Activated naive CD8-positive, alpha-beta T cell treated with anti-CD3 and anti-CD28 coated beads, Interleukin-2, amount 10 ng/mL, durations not matched to agents 7 days and 5 days (primary cell): ENCODE measurements at regions not wholly inside any gene's neighbourhood (a gene's known extent, or its start where the extent isn't known, plus 50 kb on each side); places are given as distances from the start of the nearest gene placed in this dataset.

ENCODE experiments used
- ATAC-seq: fragments of 150-1000 bp; cut with Tn5 transposase; one replicate; pipeline ENCODE4 v1.10.0; 2021; ENCODE audit warnings: low read depth, moderate library complexity
- POLR2A ChIA-PET: fragments of 350-600 bp; sonication (Branson Sonifier 250); formaldehyde crosslinking; loops from one replicate; lab custom pipeline; 2021; ENCODE audit warnings: antibody characterized with exemption; lab: Charles Lee
- DNase-seq: peaks from one replicate; pipeline ENCODE4 v3.0.0; 2021
- H3K27ac Mint-ChIP-seq: one replicate; pipeline ENCODE4 v1.8.0; 2022; ENCODE audit warnings: mild to moderate bottlenecking, mixed read lengths
- H3K27me3 Mint-ChIP-seq: one replicate; pipeline ENCODE4 v1.8.0; 2022; ENCODE audit warnings: mild to moderate bottlenecking, moderate library complexity, mixed read lengths
- H3K36me3 Mint-ChIP-seq: one replicate; pipeline ENCODE4 v1.8.0; 2021; ENCODE audit warnings: mild to moderate bottlenecking, mixed read lengths
- H3K4me1 Mint-ChIP-seq: one replicate; pipeline ENCODE4 v1.8.0; 2021; ENCODE audit warnings: mixed read lengths
- H3K4me3 Mint-ChIP-seq: one replicate; pipeline ENCODE4 v1.8.0; 2022; ENCODE audit warnings: mild to moderate bottlenecking, moderate library complexity, mixed read lengths
- H3K9me3 Mint-ChIP-seq: one replicate; pipeline ENCODE4 v1.8.0; 2021; ENCODE audit warnings: mixed read lengths

- POLR2A ChIA-PET: no interaction called here
- H3K27me3 Mint-ChIP-seq: no peaks in the 10 kb centered on the region
- no peak for ATAC-seq
- H3K36me3 Mint-ChIP-seq: no peaks in the 10 kb centered on the region
- no peak overlapping the region for H3K4me3 Mint-ChIP-seq
- DNase-seq: no peak
- H3K9me3 Mint-ChIP-seq: no peaks in the 10 kb centered on the region
- no peak overlapping the region for H3K27ac Mint-ChIP-seq
- no peaks in the 10 kb centered on the region for H3K4me1 Mint-ChIP-seq
Observed at GRCh38 chr18:34048423-34048822, 176.3 kb downstream of the NOL4 start.

- Mint-ChIP-seq H3K4me1 (no peaks in the 10 kb centered on the region), H3K27ac (no peak overlapping the region), H3K9me3 (no peaks in the 10 kb centered on the region), H3K36me3 (no peaks in the 10 kb centered on the region), H3K4me3 (no peak overlapping the region), H3K27me3 (no peaks in the 10 kb centered on the region)
- ATAC-seq: no peak
- no peak for DNase-seq
- POLR2A ChIA-PET: no interaction called here
Observed at GRCh38 chr18:34042423-34043146, 182.1 kb downstream of the NOL4 start.

- POLR2A ChIA-PET: no interaction called here
- H3K9me3 Mint-ChIP-seq: peaks cover 2% of the 10 kb centered on the region
- no peak for ATAC-seq
Observed at GRCh38 chr18:34039611-34040010, 185.1 kb downstream of the NOL4 start.

GRCh38 chr18:34039201-34039600, 185.5 kb downstream of the NOL4 start:
- no peak overlapping the region for H3K27ac Mint-ChIP-seq
- no peaks in the 10 kb centered on the region for H3K27me3 Mint-ChIP-seq
- DNase-seq (no peak), ATAC-seq (no peak)
- peaks cover 2% of the 10 kb centered on the region for H3K9me3 Mint-ChIP-seq
- no peaks in the 10 kb centered on the region for H3K4me1 Mint-ChIP-seq
- H3K36me3 Mint-ChIP-seq: no peaks in the 10 kb centered on the region
- no peak overlapping the region for H3K4me3 Mint-ChIP-seq
- POLR2A ChIA-PET: no interaction called here

More at GRCh38 chr18:34039611-34040010, 185.1 kb downstream of the NOL4 start:
- Mint-ChIP-seq H3K27me3 (no peaks in the 10 kb centered on the region), H3K4me3 (no peak overlapping the region), H3K36me3 (no peaks in the 10 kb centered on the region), H3K4me1 (no peaks in the 10 kb centered on the region), H3K27ac (no peak overlapping the region)
- no peak for DNase-seq

- no peaks in the 10 kb centered on the region for H3K4me1 Mint-ChIP-seq
- no peak overlapping the region for H3K4me3 Mint-ChIP-seq
- DNase-seq: no peak
- peaks cover 4% of the 10 kb centered on the region for H3K9me3 Mint-ChIP-seq
- ATAC-seq: no peak
- POLR2A ChIA-PET: no interaction called here
- H3K27ac Mint-ChIP-seq: no peak overlapping the region
- no peaks in the 10 kb centered on the region for H3K27me3 Mint-ChIP-seq
- H3K36me3 Mint-ChIP-seq: no peaks in the 10 kb centered on the region
Observed at GRCh38 chr18:34038086-34038485, 186.6 kb downstream of the NOL4 start.

GRCh38 chr18:34033968-34034367, 190.7 kb downstream of the NOL4 start:
- ATAC-seq: no peak
- Mint-ChIP-seq H3K36me3 (no peaks in the 10 kb centered on the region), H3K4me1 (no peaks in the 10 kb centered on the region), H3K4me3 (no peak overlapping the region), H3K27me3 (no peaks in the 10 kb centered on the region), H3K27ac (no peak overlapping the region), H3K9me3 (peaks cover 4% of the 10 kb centered on the region)
- POLR2A ChIA-PET: no interaction called here
- no peak for DNase-seq

GRCh38 chr18:34031810-34032209, 192.9 kb downstream of the NOL4 start:
- Mint-ChIP-seq H3K36me3 (no peaks in the 10 kb centered on the region), H3K9me3 (peaks cover 3% of the 10 kb centered on the region), H3K27ac (no peak overlapping the region), H3K27me3 (no peaks in the 10 kb centered on the region), H3K4me3 (no peak overlapping the region), H3K4me1 (no peaks in the 10 kb centered on the region)
- POLR2A ChIA-PET: no interaction called here
- ATAC-seq: no peak
- DNase-seq: no peak

- H3K4me1 Mint-ChIP-seq: no peaks in the 10 kb centered on the region
Observed at GRCh38 chr18:34028324-34028723, 196.4 kb downstream of the NOL4 start.

GRCh38 chr18:34025191-34025801, 199.4 kb downstream of the NOL4 start:
- ATAC-seq: no peak
- no peak overlapping the region for H3K27ac Mint-ChIP-seq

More at GRCh38 chr18:34028324-34028723, 196.4 kb downstream of the NOL4 start:
- Mint-ChIP-seq H3K27ac (no peak overlapping the region), H3K36me3 (no peaks in the 10 kb centered on the region), H3K9me3 (no peaks in the 10 kb centered on the region), H3K27me3 (no peaks in the 10 kb centered on the region), H3K4me3 (no peak overlapping the region)
- DNase-seq (no peak), ATAC-seq (no peak)
- POLR2A ChIA-PET: no interaction called here

GRCh38 chr18:34023471-34023870, 201.2 kb downstream of the NOL4 start:
- DNase-seq (no peak), ATAC-seq (no peak)
- Mint-ChIP-seq H3K27ac (no peak overlapping the region), H3K4me1 (no peaks in the 10 kb centered on the region), H3K9me3 (peaks cover 3% of the 10 kb centered on the region), H3K36me3 (no peaks in the 10 kb centered on the region), H3K27me3 (no peaks in the 10 kb centered on the region), H3K4me3 (no peak overlapping the region)
- POLR2A ChIA-PET: no interaction called here

More at GRCh38 chr18:34025191-34025801, 199.4 kb downstream of the NOL4 start:
- H3K4me3 Mint-ChIP-seq: no peak overlapping the region
- H3K9me3 Mint-ChIP-seq: peaks cover 3% of the 10 kb centered on the region
- H3K36me3 Mint-ChIP-seq: no peaks in the 10 kb centered on the region
- no peaks in the 10 kb centered on the region for H3K27me3 Mint-ChIP-seq
- POLR2A ChIA-PET: no interaction called here
- H3K4me1 Mint-ChIP-seq: no peaks in the 10 kb centered on the region
- DNase-seq: no peak

- ATAC-seq: no peak
- H3K27ac Mint-ChIP-seq: no peak overlapping the region
- H3K27me3 Mint-ChIP-seq: no peaks in the 10 kb centered on the region
- H3K4me1 Mint-ChIP-seq: no peaks in the 10 kb centered on the region
- no peak overlapping the region for H3K4me3 Mint-ChIP-seq
- no peak for DNase-seq
- POLR2A ChIA-PET: no interaction called here
- peaks cover 3% of the 10 kb centered on the region for H3K9me3 Mint-ChIP-seq
- no peaks in the 10 kb centered on the region for H3K36me3 Mint-ChIP-seq
Observed at GRCh38 chr18:34018336-34018735, 206.4 kb downstream of the NOL4 start.

- no peak overlapping the region for H3K4me3 Mint-ChIP-seq
- no peak for ATAC-seq
- DNase-seq: no peak
- POLR2A ChIA-PET: no interaction called here
- no peak overlapping the region for H3K27ac Mint-ChIP-seq
- no peaks in the 10 kb centered on the region for H3K36me3 Mint-ChIP-seq
- H3K27me3 Mint-ChIP-seq: no peaks in the 10 kb centered on the region
- H3K9me3 Mint-ChIP-seq: peaks cover 6% of the 10 kb centered on the region
- H3K4me1 Mint-ChIP-seq: no peaks in the 10 kb centered on the region
Observed at GRCh38 chr18:34003687-34004086, 221.0 kb downstream of the NOL4 start.

- Mint-ChIP-seq H3K27me3 (no peaks in the 10 kb centered on the region), H3K9me3 (peaks cover 6% of the 10 kb centered on the region), H3K27ac (no peak overlapping the region), H3K4me3 (no peak overlapping the region), H3K36me3 (no peaks in the 10 kb centered on the region), H3K4me1 (no peaks in the 10 kb centered on the region)
- ATAC-seq (no peak), DNase-seq (no peak)
- POLR2A ChIA-PET: no interaction called here
Observed at GRCh38 chr18:34002130-34002529, 222.6 kb downstream of the NOL4 start.

GRCh38 chr18:34001376-34001775, 223.3 kb downstream of the NOL4 start:
- Mint-ChIP-seq H3K9me3 (peaks cover 6% of the 10 kb centered on the region), H3K27me3 (no peaks in the 10 kb centered on the region), H3K4me3 (no peak overlapping the region), H3K27ac (no peak overlapping the region), H3K36me3 (no peaks in the 10 kb centered on the region), H3K4me1 (no peaks in the 10 kb centered on the region)
- DNase-seq (no peak), ATAC-seq (no peak)
- POLR2A ChIA-PET: no interaction called here
